Heart left ventricle (tissue), 13 donors: ENCODE measurements at regions not wholly inside any gene's neighbourhood (a gene's known extent, or its start where the extent isn't known, plus 50 kb on each side); places are given as distances from the start of the nearest gene placed in this dataset.

ENCODE experiments used
- POLR2A ChIP-seq, 2 donors: fragments of 450-650 bp; IDR thresholded peaks; one replicate each; pipeline ENCODE4 v1.6.1; 2017; ENCODE audit warnings: antibody characterized with exemption in 2 of 2, mild to moderate bottlenecking in 2 of 2, moderate library complexity in 2 of 2
- TF ChIP-seq, protein P1 (sequence below), 12 donors: fragments of 200-600 bp; sonication (generic) in 4 of 12; IDR thresholded peaks; one replicate each; pipeline versions ENCODE4 v1.5.0 to v1.8.0; 2018 to 2022; ENCODE audit warnings: antibody characterized with exemption in 12 of 12, mild to moderate bottlenecking in 5 of 12
- donor health status: ischemic (EF 13 %, LVEDD 7.1; RV severe dilation, severe dysfunction).
- donor health status: DM: no; HTN: yes; CAD: no.
- donor health status: DM: no; HTN: no; CAD: no.
- donor health status: ischemic (EF 25% LVEDD 6.9; RV normal size, moderate dysfunction).
- donor health status: ischemic (EF 25% LVEDD 5.7; RV mildly dilated, moderate dysfunction).
- donor health status: ischemic (EF 35%, LVEDD 5.7; RV mildly dilated, moderate dysfunction).
- donor health status: nonischemic (EF 11% LVEDD 7.7; RV severe dilation, severe dysfunction).
- donor health status: DM: yes; HTN: yes; CAD: no.
- donor health status: PGD.
- donor health status: ischemic (EF 29% LVEDD 5.4; RV normal size, mild dysfunction).
- donor health status: nonischemic (EF 23%, LVEDD 6.1; RV moderate dilation, normal function).

- TF ChIP-seq, protein P1, sequence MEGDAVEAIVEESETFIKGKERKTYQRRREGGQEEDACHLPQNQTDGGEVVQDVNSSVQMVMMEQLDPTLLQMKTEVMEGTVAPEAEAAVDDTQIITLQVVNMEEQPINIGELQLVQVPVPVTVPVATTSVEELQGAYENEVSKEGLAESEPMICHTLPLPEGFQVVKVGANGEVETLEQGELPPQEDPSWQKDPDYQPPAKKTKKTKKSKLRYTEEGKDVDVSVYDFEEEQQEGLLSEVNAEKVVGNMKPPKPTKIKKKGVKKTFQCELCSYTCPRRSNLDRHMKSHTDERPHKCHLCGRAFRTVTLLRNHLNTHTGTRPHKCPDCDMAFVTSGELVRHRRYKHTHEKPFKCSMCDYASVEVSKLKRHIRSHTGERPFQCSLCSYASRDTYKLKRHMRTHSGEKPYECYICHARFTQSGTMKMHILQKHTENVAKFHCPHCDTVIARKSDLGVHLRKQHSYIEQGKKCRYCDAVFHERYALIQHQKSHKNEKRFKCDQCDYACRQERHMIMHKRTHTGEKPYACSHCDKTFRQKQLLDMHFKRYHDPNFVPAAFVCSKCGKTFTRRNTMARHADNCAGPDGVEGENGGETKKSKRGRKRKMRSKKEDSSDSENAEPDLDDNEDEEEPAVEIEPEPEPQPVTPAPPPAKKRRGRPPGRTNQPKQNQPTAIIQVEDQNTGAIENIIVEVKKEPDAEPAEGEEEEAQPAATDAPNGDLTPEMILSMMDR (IDR thresholded peaks at IDR 0.05): no peak
- no peak for TF ChIP-seq POLR2A (IDR thresholded peaks at IDR 0.05)
Observed at GRCh38 chr16:51591480-51591879, 440.4 kb upstream of the SALL1 start.
